Neural crest cell (in vitro differentiated cells): ENCODE measurements at regions not wholly inside any gene's neighbourhood (a gene's known extent, or its start where the extent isn't known, plus 50 kb on each side); places are given as distances from the start of the nearest gene placed in this dataset.
"Not testable (repeated sequence)": the region's sequence is repeated elsewhere in the genome, so short reads cannot be mapped to it uniquely, and the experiment has no call there.

Experiments
- DNase-seq: peaks from one replicate; pipeline ENCODE4 v3.0.0; 2021; ENCODE audit warnings: low read depth, mixed read lengths, low spot score
- H3K27ac Mint-ChIP-seq: one replicate; pipeline ENCODE4 v1.8.0; 2021; ENCODE audit warnings: mild to moderate bottlenecking, mixed read lengths; ENCODE audit not compliant: unreplicated experiment
- H3K27me3 Mint-ChIP-seq: 2 replicates; pipeline ENCODE4 v1.8.0; 2021; ENCODE audit warnings: low read depth, mild to moderate bottlenecking, mixed read lengths
- H3K36me3 Mint-ChIP-seq: 2 replicates; pipeline ENCODE4 v1.8.0; 2021; ENCODE audit warnings: low read depth, mild to moderate bottlenecking, mixed read lengths
- H3K4me1 Mint-ChIP-seq: 2 replicates; pipeline ENCODE4 v1.8.0; 2021; ENCODE audit warnings: mixed read lengths
- H3K4me3 Mint-ChIP-seq: one replicate; pipeline ENCODE4 v1.8.0; 2021; ENCODE audit warnings: mild to moderate bottlenecking, mixed read lengths
- H3K9me3 Mint-ChIP-seq: 2 replicates; pipeline ENCODE4 v1.8.0; 2021; ENCODE audit warnings: mixed read lengths
- CTCF ChIP-seq: fragments of 200-600 bp; sonication (generic); conservative IDR thresholded peaks from 2 replicates; pipeline ENCODE4 v1.5.0; 2021; ENCODE audit warnings: antibody characterized with exemption, mild to moderate bottlenecking

- no peaks in the 10 kb centered on the region for H3K27me3 Mint-ChIP-seq
- no peak for DNase-seq
- TF ChIP-seq CTCF = no peak
- no peaks in the 10 kb centered on the region for H3K36me3 Mint-ChIP-seq
- H3K27ac Mint-ChIP-seq = no peak overlapping the region
- peaks cover 4% of the 10 kb centered on the region for H3K4me1 Mint-ChIP-seq
- no peaks in the 10 kb centered on the region for H3K9me3 Mint-ChIP-seq
- H3K4me3 Mint-ChIP-seq = no peak overlapping the region
These were observed 99.5 kb downstream of the GPR85 start for GRCh38 chr7:112987171-112987570.

GRCh38 chr7:112986256-112987031, 100.2 kb downstream of the GPR85 start:
- Mint-ChIP-seq H3K36me3 (no peaks in the 10 kb centered on the region), H3K27me3 (no peaks in the 10 kb centered on the region), H3K4me3 (no peak overlapping the region), H3K27ac (no peak overlapping the region), H3K9me3 (no peaks in the 10 kb centered on the region), H3K4me1 (peaks cover 4% of the 10 kb centered on the region)
- DNase-seq = no peak
- no peak for TF ChIP-seq CTCF

GRCh38 chr7:112985377-112985987, 101.1 kb downstream of the GPR85 start:
- no peaks in the 10 kb centered on the region for H3K36me3 Mint-ChIP-seq
- no peak for DNase-seq
- peaks cover 4% of the 10 kb centered on the region for H3K4me1 Mint-ChIP-seq
- no peak for TF ChIP-seq CTCF
- no peak overlapping the region for H3K4me3 Mint-ChIP-seq
- no peaks in the 10 kb centered on the region for H3K9me3 Mint-ChIP-seq
- H3K27me3 Mint-ChIP-seq = no peaks in the 10 kb centered on the region
- no peak overlapping the region for H3K27ac Mint-ChIP-seq

- Mint-ChIP-seq H3K4me1 (peaks cover 4% of the 10 kb centered on the region), H3K27ac (no peak overlapping the region), H3K4me3 (no peak overlapping the region), H3K36me3 (no peaks in the 10 kb centered on the region), H3K27me3 (no peaks in the 10 kb centered on the region), H3K9me3 (no peaks in the 10 kb centered on the region)
- no peak for TF ChIP-seq CTCF
- no peak for DNase-seq
These were observed 104.1 kb downstream of the GPR85 start for GRCh38 chr7:112982441-112983063.

GRCh38 chr7:112981966-112982365, 104.7 kb downstream of the GPR85 start:
- no peaks in the 10 kb centered on the region for H3K9me3 Mint-ChIP-seq
- no peak for DNase-seq
- TF ChIP-seq CTCF = no peak
- H3K27me3 Mint-ChIP-seq = no peaks in the 10 kb centered on the region
- no peaks in the 10 kb centered on the region for H3K36me3 Mint-ChIP-seq
- H3K27ac Mint-ChIP-seq = no peak overlapping the region
- peaks cover 4% of the 10 kb centered on the region for H3K4me1 Mint-ChIP-seq
- H3K4me3 Mint-ChIP-seq = no peak overlapping the region

GRCh38 chr7:112979055-112979454, 107.6 kb downstream of the GPR85 start:
- H3K4me3 Mint-ChIP-seq, H3K27ac Mint-ChIP-seq, H3K4me1 Mint-ChIP-seq, DNase-seq, H3K36me3 Mint-ChIP-seq, H3K9me3 Mint-ChIP-seq, H3K27me3 Mint-ChIP-seq: not testable (repeated sequence)

GRCh38 chr7:112977244-112977955, 109.2 kb downstream of the GPR85 start:
- not testable (repeated sequence) for H3K4me3 Mint-ChIP-seq, H3K4me1 Mint-ChIP-seq, H3K36me3 Mint-ChIP-seq, H3K9me3 Mint-ChIP-seq, H3K27ac Mint-ChIP-seq, H3K27me3 Mint-ChIP-seq, DNase-seq
